Endothelial cell of umbilical vein (primary cell): ENCODE measurements at regions not wholly inside any gene's neighbourhood (a gene's known extent, or its start where the extent isn't known, plus 50 kb on each side); places are given as distances from the start of the nearest gene placed in this dataset.

ENCODE experiments used
- BruUV-seq: library from RNA; stranded (reverse); fragments of 400-500 nt; replicated peaks from 2 replicates; lab custom pipeline; 2021; lab: Mats Ljungman, UMichigan
- CTCF ChIA-PET: fragments of 300-600, 350-600 bp; sonication (Branson Sonifier 250); formaldehyde crosslinking; loops from one replicate; lab custom pipeline; 2021; ENCODE audit warnings: antibody characterized with exemption, inconsistent platforms; lab: Charles Lee
- POLR2A ChIA-PET: fragments of 300-600, 350-600 bp; sonication (Branson Sonifier 250); formaldehyde crosslinking; loops from one replicate; lab custom pipeline; 2021; ENCODE audit warnings: antibody characterized with exemption, inconsistent platforms; lab: Charles Lee
- DNase-seq: peaks from one replicate; pipeline ENCODE4 v3.0.0-alpha.2; 2011; ENCODE audit warnings: low read depth, low spot score
- FAIRE-seq: peaks from 2 replicates; lab custom pipeline; 2011; peaks lifted over from hg19 to GRCh38; lab: Jason Lieb, UNC
- H2AFZ ChIP-seq: 2 replicates; pipeline ENCODE4 v1.6.0; 2012; ENCODE audit warnings: low read depth, low read length, control low read depth, inconsistent platforms
- H3K27ac ChIP-seq: 2 replicates; pipeline ENCODE4 v1.5.1; 2011; ENCODE audit warnings: low read depth, mild to moderate bottlenecking, control low read depth, low read length, moderate library complexity; ENCODE audit not compliant: insufficient read depth
- H3K27me3 ChIP-seq, 2 experiments: 2 replicates each; pipeline versions ENCODE4 v1.6.0 to v1.6.1; 2011; ENCODE audit warnings: low read length in 2 of 2, mixed read lengths in 1 of 2; ENCODE audit not compliant: control insufficient read depth in 2 of 2, insufficient read depth in 2 of 2
- H3K36me3 ChIP-seq, 2 experiments: 2 replicates in 1 of 2; 3 replicates in 1 of 2; pipeline ENCODE4 v1.5.1; 2011; ENCODE audit warnings: low read length in 2 of 2, mild to moderate bottlenecking in 1 of 2, moderate library complexity in 1 of 2; ENCODE audit not compliant: control insufficient read depth in 2 of 2, insufficient read depth in 2 of 2; ENCODE audit errors: extremely low read depth in 1 of 2
- H3K4me1 ChIP-seq: 3 replicates; pipeline ENCODE4 v1.5.1; 2011; ENCODE audit warnings: mild to moderate bottlenecking, low read length; ENCODE audit not compliant: control insufficient read depth, insufficient read depth; ENCODE audit errors: extremely low read depth
- H3K4me2 ChIP-seq: 2 replicates; pipeline ENCODE4 v1.6.1; 2011; ENCODE audit warnings: low read length, control low read depth, mixed read lengths; ENCODE audit not compliant: insufficient read depth
- H3K4me3 ChIP-seq, 3 experiments: fragments of 200-600 bp in 1 of 3; sonication (generic), shearing (Covaris generic) in 1 of 3; replicated peaks in 1 of 3; 2 replicates each; pipeline ENCODE4 v1.5.1; 2011 to 2016; ENCODE audit warnings: control low read depth in 3 of 3, low read length in 3 of 3, mild to moderate bottlenecking in 2 of 3, inconsistent platforms in 1 of 3, low read depth in 1 of 3, moderate library complexity in 1 of 3; ENCODE audit not compliant: insufficient read depth in 1 of 3
- H3K79me2 ChIP-seq: 2 replicates; pipeline ENCODE4 v1.6.0; 2012; ENCODE audit warnings: low read length, inconsistent platforms; ENCODE audit not compliant: control insufficient read depth, insufficient read depth
- H3K9ac ChIP-seq: replicated peaks from 2 replicates; pipeline ENCODE3; 2011; ENCODE audit warnings: low read length, control low read depth; ENCODE audit not compliant: insufficient read depth; ENCODE audit errors: extremely low read depth
- H3K9me1 ChIP-seq: replicated peaks from 3 replicates; pipeline ENCODE4 v1.6.0; 2011; ENCODE audit warnings: mild to moderate bottlenecking, low read length; ENCODE audit not compliant: control insufficient read depth, insufficient read depth; ENCODE audit errors: extremely low read depth
- H3K9me3 ChIP-seq: replicated peaks from 2 replicates; pipeline ENCODE4 v1.5.1; 2012; ENCODE audit warnings: low read length, inconsistent platforms; ENCODE audit not compliant: control insufficient read depth, insufficient read depth
- H4K20me1 ChIP-seq: replicated peaks from 2 replicates; pipeline ENCODE3; 2011; ENCODE audit warnings: mild to moderate bottlenecking, low read length; ENCODE audit not compliant: control insufficient read depth, insufficient read depth; ENCODE audit errors: extremely low read depth
- CTCF ChIP-seq, 2 donors: IDR thresholded peaks; 1 replicate in 1 of 2; 2 replicates in 1 of 2; pipeline ENCODE4 v1.5.1; 2011; ENCODE audit warnings: low read length in 2 of 2, mild to moderate bottlenecking in 2 of 2, moderate library complexity in 2 of 2, control low read depth in 1 of 2, inconsistent platforms in 1 of 2, low read depth in 1 of 2; ENCODE audit not compliant: insufficient read depth in 1 of 2; ENCODE audit errors: extremely low read depth in 1 of 2
- EZH2 ChIP-seq: IDR thresholded peaks from 2 replicates; pipeline ENCODE4 v1.6.1; 2012; ENCODE audit warnings: borderline replicate concordance, low read depth, mild to moderate bottlenecking, moderate library complexity, low read length, inconsistent platforms; ENCODE audit not compliant: severe bottlenecking
- GATA2 ChIP-seq: IDR thresholded peaks from 2 replicates; pipeline ENCODE4 v1.7.0; 2011; ENCODE audit warnings: low read depth, mild to moderate bottlenecking, moderate library complexity, mixed read lengths, low read length; ENCODE audit not compliant: insufficient read length, insufficient read depth
- JUN ChIP-seq: IDR thresholded peaks from 2 replicates; pipeline ENCODE4 v1.6.1; 2011; ENCODE audit warnings: borderline replicate concordance, low read depth; ENCODE audit not compliant: insufficient read length, insufficient read depth
- MYC ChIP-seq: IDR thresholded peaks from one replicate; pipeline ENCODE4 v1.6.1; 2011; ENCODE audit warnings: mild to moderate bottlenecking, low read depth, low read length
- POLR2A ChIP-seq: IDR thresholded peaks from 2 replicates; pipeline ENCODE4 v1.6.1; 2012; ENCODE audit warnings: low read depth, mild to moderate bottlenecking, control low read depth, low read length
- POLR2AphosphoS5 ChIP-seq: IDR thresholded peaks from 2 replicates; pipeline ENCODE4 v1.6.1; 2012; ENCODE audit warnings: low read depth, mild to moderate bottlenecking, control low read depth, low read length, moderate library complexity; ENCODE audit not compliant: insufficient read depth
- dilution Hi-C: fragments of 300-500 bp; cut with MboI; formaldehyde crosslinking; loops from one replicate; pipeline ENCODE4 v1.15.0; 2019; ENCODE audit warnings: low sequenced_read_pairs; ENCODE audit not compliant: extremely low pct_ligation_motif_present
- intact Hi-C: fragments of 100-400 bp; cut with micrococcal nuclease; formaldehyde crosslinking; loops from one replicate; pipeline ENCODE4 v1.10.0; 2022
- TF ChIP-seq, protein P1 (sequence below): IDR thresholded peaks from 2 replicates; pipeline ENCODE4 v1.6.1; 2011; ENCODE audit not compliant: insufficient read depth, insufficient read length

DNA sequence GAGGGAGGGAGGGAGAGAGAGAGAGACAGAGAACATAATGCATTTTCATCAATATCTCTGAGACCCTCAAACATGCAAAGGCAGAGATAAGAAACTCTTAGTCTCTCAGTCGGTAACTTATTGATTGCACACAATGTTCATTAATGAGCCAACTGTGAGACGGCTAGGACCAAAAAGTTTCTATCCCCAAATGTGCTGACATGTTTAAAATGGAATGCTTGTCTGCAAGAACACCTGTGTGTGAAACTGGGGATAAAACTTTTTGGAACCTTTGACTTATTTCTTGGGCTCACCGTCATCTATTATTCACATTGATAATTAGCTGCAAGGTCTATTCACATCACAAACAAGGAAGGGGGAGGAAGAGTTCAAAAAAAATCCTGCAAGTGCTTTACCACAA lies 477.9 kb downstream of the STIM2 start:
- no peaks in the 10 kb centered on the region for H3K36me3 ChIP-seq
- no peak overlapping the region for H2AFZ ChIP-seq
- no peaks in the 10 kb centered on the region for H3K9me1 ChIP-seq
- no peak for TF ChIP-seq POLR2AphosphoS5
- no peak for TF ChIP-seq GATA2
- H3K27me3 ChIP-seq: no peaks in the 10 kb centered on the region
- no TSS peak for BruUV-seq
- FAIRE-seq (no peak), DNase-seq (no peak)
- H3K9ac ChIP-seq: no peak overlapping the region
- dilution Hi-C loops (no loop called here), intact Hi-C loops (no loop called here)
- H3K4me1 ChIP-seq: no peaks in the 10 kb centered on the region
- ChIA-PET POLR2A (no interaction called here), CTCF (no interaction called here)
- no peak overlapping the region for H3K27ac ChIP-seq
- H4K20me1 ChIP-seq: no peaks in the 10 kb centered on the region
- no peak overlapping the region for H3K4me3 ChIP-seq
- H3K79me2 ChIP-seq: no peaks in the 10 kb centered on the region
- no peaks in the 10 kb centered on the region for H3K9me3 ChIP-seq
- no peak overlapping the region for H3K4me2 ChIP-seq

- H2AFZ ChIP-seq: no peak overlapping the region
- no peaks in the 10 kb centered on the region for H3K4me1 ChIP-seq
- intact Hi-C loops (no loop called here), dilution Hi-C loops (no loop called here)
- DNase-seq (no peak), FAIRE-seq (no peak)
- TF ChIP-seq EZH2 (no peak), GATA2 (no peak), POLR2AphosphoS5 (no peak), CTCF (IDR thresholded peaks at IDR 0.05; ENCODE audit: extremely low read depth in 1 of 2, insufficient read depth in 1 of 2, low read depth in 1 of 2, low read length in 2 of 2) (no peak), POLR2A (no peak), MYC (no peak), JUN (no peak)
- TF ChIP-seq, protein P1, sequence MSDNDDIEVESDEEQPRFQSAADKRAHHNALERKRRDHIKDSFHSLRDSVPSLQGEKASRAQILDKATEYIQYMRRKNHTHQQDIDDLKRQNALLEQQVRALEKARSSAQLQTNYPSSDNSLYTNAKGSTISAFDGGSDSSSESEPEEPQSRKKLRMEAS: no peak
- no peaks in the 10 kb centered on the region for H4K20me1 ChIP-seq
- no peak overlapping the region for H3K27ac ChIP-seq
- H3K9ac ChIP-seq: no peak overlapping the region
- H3K27me3 ChIP-seq: no peaks in the 10 kb centered on the region
- no peaks in the 10 kb centered on the region for H3K79me2 ChIP-seq
- POLR2A ChIA-PET: no interaction called here
- BruUV-seq: no TSS peak
- H3K9me1 ChIP-seq: no peaks in the 10 kb centered on the region
- no peak overlapping the region for H3K4me3 ChIP-seq
- no peaks in the 10 kb centered on the region for H3K9me3 ChIP-seq
- CTCF ChIA-PET: no interaction called here
- H3K36me3 ChIP-seq: no peaks in the 10 kb centered on the region
- H3K4me2 ChIP-seq: no peak overlapping the region
Observed at GRCh38 chr4:27343411-27343810, 482.8 kb downstream of the STIM2 start.
